Stimulated activated CD8-positive, alpha-beta memory T cell treated with anti-CD3 and anti-CD28 coated beads, Interleukin-7, amount 100 ng/mL, for 48 hours (primary cell): ENCODE measurements at regions not wholly inside any gene's neighbourhood (a gene's known extent, or its start where the extent isn't known, plus 50 kb on each side); places are given as distances from the start of the nearest gene placed in this dataset.

Experiments used
- DNase-seq, 2 donors: peaks; one replicate each; pipeline ENCODE4 v3.0.0-alpha.2; 2020; ENCODE audit warnings: low read depth in 1 of 2; ENCODE audit errors: extremely low read depth in 1 of 2

GRCh38 chr6:14932485-14933182, 313.2 kb upstream of the JARID2 start:
- DNase-seq: no peak

GRCh38 chr6:14933183-14933544, 312.7 kb upstream of the JARID2 start:
- no peak for DNase-seq

GRCh38 chr6:14934013-14934412, 311.9 kb upstream of the JARID2 start:
- no peak for DNase-seq

GRCh38 chr6:14934844-14935243, 311.0 kb upstream of the JARID2 start:
- DNase-seq: no peak

- DNase-seq: no peak
Measured at GRCh38 chr6:14936861-14937260, 309.0 kb upstream of the JARID2 start.

GRCh38 chr6:14943116-14943515, 302.8 kb upstream of the JARID2 start:
- DNase-seq: no peak

- DNase-seq: no peak
Measured at GRCh38 chr6:14944593-14944992, 301.3 kb upstream of the JARID2 start.

- no peak for DNase-seq
Measured at GRCh38 chr6:14945461-14946185, 300.2 kb upstream of the JARID2 start.

GRCh38 chr6:14946753-14947152, 299.1 kb upstream of the JARID2 start:
- no peak for DNase-seq

GRCh38 chr6:14948586-14949245, 297.2 kb upstream of the JARID2 start:
- no peak for DNase-seq

- DNase-seq: no peak
Measured at GRCh38 chr6:14950103-14950969, 295.5 kb upstream of the JARID2 start.

- no peak for DNase-seq
Measured at GRCh38 chr6:14950970-14951276, 294.9 kb upstream of the JARID2 start.

- DNase-seq: no peak
Measured at GRCh38 chr6:14951704-14952103, 294.2 kb upstream of the JARID2 start.

GRCh38 chr6:14953836-14954235, 292.0 kb upstream of the JARID2 start:
- DNase-seq: no peak

GRCh38 chr6:14957355-14958059, 288.4 kb upstream of the JARID2 start:
- DNase-seq: no peak

GRCh38 chr6:14959324-14959885, 286.5 kb upstream of the JARID2 start:
- DNase-seq: no peak

GRCh38 chr6:14964556-14965270, 281.2 kb upstream of the JARID2 start:
- DNase-seq: no peak

- DNase-seq: no peak
Measured at GRCh38 chr6:14965424-14966075, 280.3 kb upstream of the JARID2 start.
